ENCODE measurements at regions not wholly inside any gene's neighbourhood (a gene's known extent, or its start where the extent isn't known, plus 50 kb on each side); places are given as distances from the start of the nearest gene placed in this dataset.

DNA sequence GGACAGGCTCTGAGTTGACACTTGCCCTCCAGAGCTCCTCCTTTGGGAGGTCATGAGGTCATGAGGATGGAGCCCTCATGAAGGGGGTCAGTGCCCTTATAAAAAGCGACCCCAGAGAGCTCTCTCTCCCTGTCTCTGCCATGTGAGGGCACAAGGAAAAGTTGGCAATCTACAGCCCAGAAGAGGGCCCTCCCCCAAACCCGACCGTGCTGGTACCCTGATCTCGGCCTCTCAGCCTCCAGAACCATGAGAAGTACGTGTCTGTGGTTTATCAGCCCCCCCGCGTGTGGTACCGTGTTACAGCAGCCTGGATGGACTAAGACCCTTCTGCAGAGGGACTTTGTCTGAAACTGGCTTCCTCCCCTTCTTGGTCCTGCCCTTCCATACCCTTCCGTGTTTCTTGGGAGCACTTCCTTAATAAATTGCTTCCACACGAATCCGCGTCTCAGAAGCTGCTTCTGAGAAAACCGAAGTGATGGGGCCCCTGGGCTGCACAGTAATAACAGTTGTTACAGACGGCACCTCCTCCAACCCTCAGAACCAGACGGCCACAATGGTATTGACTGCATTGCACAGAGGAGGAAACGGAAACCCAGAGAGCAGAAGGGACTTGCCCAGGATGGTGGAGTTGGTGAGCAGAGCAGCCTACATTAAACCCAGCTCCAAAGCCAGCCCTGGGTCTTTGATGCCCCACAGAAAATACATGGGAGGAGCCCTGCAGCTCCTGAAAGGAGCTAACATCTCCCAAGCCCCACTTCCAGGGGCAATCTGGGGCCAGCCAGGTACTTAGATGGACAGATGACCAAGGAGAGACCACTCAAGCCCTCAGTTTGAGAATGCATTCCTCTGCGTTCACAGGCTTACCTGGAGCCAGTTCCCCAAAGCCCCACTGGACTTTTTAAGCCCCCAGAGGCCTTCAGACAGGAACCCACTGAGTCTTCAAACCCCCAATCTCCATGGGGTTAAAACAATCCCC, 242.7 kb downstream of the BCOR start:
- DNase-seq (ENCODE audit: low spot score): no peak

DNA sequence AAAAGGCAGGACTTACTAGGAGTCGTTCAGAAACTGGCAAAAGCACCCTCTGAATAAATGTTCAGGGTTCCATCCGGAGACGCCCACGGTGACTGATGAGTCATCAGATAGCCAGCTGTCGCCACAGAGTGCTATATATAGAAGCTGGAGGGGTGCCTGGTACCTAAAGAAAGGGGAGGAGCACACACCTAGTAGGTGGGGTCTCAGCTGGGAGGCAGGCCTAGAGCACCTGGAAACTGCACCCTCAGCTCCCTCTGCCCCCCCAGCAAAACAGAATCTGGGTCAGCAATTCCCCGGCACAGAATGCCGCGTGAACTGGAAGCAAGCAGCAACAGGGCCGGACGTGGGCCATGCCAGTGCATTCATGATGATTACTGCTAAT, 242.0 kb downstream of the BCOR start:
- DNase-seq (ENCODE audit: low spot score): no peak

DNA sequence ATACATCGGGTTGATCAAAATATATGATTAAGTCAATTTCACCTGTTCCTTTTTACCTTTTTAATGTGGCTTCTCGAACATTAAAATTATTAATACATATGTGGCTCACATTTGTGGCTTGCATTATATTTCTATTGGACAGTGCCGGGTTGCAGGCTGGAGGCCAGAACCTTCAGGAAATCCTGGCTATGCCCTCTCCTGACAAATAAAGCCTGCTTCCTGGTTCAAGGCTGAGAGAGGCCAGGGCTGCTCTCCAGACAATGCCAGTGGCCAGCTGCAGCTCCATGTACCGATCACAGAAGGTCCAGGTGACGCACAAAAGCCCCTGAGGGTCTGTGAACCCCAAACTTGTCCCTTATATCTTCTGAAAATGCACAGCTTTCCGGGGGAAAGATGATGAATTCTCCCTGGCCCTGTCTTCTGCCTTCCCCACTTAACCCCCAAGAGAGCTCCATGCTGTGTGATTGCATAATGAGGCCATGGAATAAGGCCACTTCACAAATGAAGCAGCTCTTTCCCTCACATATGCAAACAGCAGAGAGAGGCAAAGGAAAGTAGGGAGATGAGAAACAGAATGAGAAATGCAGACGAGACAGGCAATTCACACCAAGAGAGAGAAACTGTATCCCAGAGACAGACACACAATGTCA, 241.2 kb downstream of the BCOR start:
- DNase-seq (ENCODE audit: low spot score): no peak

DNA sequence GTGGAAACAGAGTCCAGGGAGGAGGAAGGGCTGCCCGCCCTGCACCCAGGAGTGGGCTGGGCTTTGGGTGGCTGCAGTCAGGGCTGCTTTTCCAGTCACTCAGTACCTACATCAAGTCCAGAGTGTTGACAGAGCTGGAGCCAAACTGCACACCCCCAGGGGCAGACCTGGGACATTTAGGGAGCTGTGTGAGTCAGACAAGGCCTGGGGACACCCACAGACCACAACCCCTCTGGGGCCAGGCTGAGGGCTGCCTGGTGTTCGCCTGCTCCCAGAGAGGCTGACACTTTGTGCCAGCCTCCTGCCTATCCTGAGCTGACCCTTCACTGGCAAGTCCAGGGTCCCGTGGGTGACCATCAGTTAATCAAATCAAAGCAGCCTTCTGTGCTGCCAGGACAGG, 240.0 kb downstream of the BCOR start:
- DNase-seq (ENCODE audit: low spot score): no peak

DNA sequence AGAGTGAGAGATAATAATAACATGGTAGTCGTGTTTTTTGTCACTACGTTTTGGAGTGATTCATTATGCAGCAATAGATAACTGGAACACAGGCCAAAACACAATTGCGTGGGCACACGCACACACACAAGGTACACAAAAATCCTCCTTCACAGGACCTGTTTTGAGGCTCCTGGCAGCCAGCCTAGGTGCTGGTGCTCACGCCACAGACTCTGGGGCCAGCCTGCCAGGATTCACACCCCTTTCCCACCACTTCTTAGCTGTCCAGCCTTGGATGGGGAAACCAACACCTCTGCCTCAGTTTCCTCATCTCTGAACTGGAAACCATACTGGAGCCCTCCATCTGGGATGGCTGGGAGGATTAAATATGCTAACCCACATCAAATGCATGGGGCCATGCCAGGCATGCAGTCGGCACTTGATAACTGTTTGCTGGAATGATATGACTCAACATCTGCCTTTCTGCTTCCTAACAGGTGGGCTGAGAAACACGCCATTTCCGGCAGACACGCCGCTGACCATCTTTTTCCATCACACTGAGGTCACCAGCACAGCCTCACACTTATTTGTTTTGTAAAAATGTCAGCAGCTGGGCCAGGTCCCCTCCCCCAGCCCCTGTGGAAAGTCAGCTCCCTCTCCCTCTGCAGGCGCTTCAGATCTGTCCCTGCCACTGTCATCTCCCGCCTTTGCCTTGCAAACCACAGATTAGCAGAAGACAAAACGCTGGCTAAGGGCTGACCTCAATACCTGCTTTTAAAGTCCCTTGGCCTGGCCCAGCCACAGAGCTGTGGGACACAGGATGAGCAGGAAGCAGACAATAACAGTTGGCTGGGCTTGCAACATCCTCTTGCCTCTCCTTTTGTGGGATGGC, 237.5 kb downstream of the BCOR start:
- DNase-seq (ENCODE audit: low spot score): no peak

DNA sequence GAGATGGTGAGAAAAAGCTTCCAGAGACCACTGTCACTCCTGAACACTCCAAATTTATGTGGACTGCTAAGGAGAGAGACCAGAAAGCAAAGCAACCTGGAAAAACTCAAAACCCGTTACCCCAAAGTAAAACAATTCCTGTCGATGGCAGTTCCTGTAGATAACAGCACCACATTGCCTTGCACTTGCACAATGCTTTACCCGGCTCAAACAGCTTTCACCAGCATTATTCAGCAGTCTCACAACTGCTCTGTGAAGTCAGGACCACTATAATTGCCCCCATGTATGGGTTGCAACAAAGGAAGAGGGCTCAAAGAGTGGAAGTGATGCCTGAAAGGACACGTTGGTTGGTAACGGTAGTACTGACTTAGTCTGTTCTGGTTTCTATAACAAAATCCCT, 234.8 kb downstream of the BCOR start:
- no peak for DNase-seq (ENCODE audit: low spot score)

DNA sequence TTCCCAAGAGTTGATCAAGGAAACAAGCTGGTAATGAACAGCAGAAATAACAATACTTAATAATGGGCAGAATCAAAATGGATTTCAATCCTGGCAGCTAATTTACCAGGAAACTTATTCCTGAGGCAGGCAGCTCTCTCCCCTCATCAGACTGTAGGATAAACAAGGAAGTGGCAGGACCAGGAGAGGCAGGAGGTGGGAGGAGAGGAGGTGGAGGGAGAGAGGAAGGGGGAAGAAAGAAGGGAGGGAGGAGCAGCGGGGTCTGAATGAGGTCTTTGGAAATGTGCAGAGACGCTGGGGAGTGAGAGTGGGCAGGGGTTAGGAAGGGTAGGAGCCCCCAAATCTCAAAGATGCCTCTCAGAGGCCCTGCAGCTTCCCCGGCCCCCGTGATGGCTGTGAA, 231.5 kb downstream of the BCOR start:
- DNase-seq (ENCODE audit: low spot score): no peak

DNA sequence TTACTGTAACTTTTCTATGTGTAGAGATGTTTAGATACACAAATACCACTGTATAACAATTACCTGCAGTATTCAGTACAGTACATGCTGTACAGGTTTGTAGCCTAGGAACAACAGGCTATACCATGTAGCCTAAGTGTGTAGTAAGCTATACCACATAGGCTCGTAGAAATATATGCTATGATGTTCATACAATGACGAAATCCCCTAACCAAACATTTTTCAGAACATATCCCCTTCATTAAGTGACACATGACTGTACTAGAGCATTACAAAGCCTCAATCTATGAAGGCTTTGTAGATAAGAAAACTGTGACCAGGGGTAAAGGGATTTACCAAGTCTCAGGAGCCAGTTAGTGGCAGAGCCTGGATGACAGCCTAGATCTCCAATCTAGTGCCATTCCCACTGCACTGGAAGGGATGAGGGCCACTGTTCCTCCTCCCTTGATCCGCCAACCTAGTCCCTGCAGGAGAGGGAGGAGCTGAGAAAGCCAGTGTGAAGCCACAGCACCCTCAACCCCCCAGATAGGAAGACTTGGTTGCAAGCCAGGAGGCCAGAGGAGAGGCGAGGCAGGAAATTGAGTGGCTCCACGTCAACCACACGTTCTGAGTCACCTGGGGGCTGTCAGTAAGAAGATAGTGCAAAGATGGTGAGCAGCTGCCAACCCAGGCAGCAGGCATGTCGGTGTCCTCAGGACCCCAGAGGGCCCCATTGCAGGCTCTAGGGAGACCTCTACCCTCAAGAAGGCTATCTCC, 227.7 kb downstream of the BCOR start:
- DNase-seq (ENCODE audit: low spot score): no peak

DNA sequence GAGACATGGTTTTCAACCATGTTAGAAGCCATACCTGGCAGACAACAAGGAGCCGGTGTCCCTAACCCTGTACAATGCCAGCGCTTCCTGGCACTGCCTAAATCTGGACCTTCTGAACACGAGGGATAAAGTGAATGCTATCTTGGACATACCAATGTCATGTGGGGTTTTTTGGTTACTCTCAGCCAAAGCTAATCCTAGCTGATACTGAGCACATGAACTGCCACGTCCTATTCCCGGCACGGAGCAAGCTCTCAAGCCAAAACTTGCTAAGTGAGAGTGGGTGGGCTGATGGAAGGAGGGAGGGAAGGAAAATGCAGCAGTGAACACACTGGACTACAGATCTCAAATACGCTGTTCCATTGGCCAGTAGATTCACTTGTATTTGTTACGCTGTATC, 226.1 kb downstream of the BCOR start:
- DNase-seq (ENCODE audit: low spot score): no peak

DNA sequence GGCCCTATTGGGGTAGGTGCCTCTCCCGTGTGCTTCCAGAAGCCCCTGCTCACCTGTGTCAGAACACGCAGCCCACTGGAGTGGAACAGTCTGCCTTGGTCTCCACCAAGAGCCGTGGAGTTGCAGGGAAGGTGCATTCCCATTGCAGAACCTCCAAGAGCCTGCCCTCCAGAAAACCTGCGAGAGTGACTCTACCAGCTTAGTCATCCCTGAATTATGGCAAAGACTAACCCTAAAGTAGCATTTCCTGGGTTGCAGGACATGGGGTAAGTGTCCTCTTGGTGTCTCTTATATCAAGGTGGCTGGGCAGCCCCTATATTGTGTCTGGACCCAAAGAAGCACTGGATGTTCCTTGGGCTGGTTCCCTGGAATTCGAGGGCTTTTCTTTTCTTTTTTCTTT, 224.6 kb downstream of the BCOR start:
- DNase-seq (ENCODE audit: low spot score): no peak

DNA sequence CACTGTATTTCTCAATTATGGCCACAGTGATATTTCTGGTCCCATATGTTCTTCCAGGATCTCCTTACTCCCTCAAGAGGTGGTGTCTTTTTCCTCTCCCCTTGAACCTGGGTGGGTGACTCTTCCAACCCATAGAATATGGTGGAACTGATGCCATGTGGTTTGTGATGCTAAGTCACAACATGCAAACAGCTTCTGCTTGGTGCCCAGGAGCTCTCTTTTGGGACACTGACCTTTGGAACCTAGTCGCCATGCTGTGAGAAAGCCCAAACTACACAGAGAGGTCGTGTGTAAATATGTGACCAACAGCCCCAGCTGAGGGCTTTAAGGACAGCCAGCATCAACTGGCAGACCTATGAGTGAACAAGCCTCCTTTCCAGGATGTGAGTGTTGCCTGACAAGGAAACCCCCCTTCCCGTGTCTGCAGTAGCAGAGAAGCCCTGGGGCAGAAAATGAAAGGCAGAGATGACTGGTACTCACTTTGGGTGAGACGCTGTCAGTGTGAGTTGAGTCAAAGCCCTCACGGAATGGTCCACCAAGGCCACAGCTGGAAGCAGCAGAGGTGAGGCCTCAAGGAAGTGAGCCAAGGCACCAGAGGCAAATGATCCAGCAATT, 223.4 kb downstream of the BCOR start:
- DNase-seq (ENCODE audit: low spot score): no peak

DNA sequence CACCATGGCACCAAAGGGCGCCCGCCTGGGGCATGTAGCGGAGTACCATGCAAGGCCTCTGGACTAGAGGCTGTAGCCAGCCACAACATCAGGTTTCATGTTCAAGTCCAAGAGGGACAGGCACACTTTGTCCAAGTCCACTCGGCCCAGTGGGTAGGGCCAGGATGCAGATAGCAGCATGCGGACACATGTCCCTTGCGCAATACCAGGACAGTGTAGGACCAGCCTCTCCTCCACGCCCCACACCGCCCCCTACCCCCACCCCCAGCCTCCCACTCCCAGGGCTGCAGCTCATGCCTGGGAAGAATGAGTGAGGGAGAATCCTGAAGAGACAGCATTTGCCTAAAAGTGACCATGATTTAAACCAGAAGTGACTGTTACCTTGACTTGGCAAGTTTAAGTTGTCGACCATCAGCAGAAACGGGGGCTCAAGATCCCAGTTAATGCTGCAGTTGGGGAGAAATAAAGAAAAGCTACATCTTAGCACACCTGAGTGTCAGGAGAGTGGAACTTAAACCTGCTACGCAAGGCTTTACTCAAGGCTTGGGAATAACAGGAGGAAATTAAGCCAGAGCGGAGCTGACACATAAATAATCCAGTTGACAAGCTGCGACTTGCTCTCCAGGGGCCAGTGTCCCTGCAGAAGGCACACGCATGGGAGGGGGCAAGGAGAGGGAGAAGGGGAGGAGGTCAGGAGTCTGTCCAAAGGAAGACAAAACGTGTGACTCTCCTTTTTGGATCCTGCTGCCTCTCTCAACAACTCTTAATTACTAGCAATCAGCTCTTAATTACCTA, 221.7 kb downstream of the BCOR start:
- DNase-seq (ENCODE audit: low spot score): no peak

DNA sequence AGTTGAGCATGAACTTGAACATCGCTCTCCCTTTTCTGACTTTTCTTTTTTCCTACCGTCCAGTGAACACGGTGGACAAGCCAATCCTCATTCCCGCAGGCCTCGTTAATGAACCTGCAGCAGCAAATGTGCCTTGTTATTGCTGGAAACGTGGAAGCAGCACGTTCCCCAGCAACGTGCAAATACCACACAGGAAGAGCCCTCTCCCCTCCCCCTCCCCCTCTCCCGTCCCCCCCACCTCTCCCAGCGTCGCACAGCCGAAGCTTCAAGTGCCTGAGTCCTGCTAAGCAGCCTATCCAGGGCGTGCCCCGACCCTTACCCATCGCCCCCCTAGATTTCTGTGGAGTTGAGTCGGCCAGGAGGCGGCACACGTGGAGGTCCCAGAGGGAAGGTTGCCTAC, 219.9 kb downstream of the BCOR start:
- no peak for DNase-seq (ENCODE audit: low spot score)

DNA sequence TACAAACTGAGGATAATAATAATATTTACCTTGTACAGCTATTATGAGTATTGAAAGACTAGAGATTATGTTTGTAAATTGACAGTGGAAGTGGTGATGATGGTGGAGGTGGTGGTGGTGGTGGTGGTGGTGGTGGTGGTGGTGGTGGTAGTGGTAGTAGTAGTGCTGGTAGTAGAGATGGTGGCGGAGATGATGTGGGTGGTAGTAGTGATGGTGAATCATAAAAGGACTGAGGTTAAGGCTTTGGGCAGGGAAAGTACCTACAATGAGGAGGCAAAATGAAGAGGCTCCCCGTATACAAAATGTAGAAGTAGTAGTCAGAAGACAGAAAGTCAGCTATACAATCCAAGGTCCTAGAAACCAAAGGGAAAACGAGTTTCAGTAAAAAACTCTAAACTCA, 214.1 kb downstream of the BCOR start:
- no peak for DNase-seq (ENCODE audit: low spot score)

DNA sequence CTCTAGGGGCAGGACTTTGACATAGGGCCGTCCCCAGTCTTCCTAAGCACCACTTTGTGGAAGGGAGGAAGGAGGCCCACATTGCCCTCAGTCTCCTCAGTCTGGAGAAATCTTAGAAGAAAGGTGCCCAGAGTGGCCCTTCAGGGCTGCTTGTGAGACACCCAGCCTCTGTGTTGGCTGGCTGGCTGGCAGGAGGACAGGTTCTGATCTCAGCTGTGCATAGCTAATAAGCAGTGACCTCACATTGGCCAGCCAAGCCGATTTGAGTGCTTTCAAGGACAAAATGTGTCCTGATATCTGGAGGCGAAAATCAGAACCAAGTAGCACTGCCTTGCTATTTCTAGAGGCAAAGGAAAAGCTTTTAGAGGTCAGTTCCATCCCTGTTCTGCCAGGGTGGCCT, 211.5 kb downstream of the BCOR start:
- DNase-seq (ENCODE audit: low spot score): peak; percentile 61

DNA sequence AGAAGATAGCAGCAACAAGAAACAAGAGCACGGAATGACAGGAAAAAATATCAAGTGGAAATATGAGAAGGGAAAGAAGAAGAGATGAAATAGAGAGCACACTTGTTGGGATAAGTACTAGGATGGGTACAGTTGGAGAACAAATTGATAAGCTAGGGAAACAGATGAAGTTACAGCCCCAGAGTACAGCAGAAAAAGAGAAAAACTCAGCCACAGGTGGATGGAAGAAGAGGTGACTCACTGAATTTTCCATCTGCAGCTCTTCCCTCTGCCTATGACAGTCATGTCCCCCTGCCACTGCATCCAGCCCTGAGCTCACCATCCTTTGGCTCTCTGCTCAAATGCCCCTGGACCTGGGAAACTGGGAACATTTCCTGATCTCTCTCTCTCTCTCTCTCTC, 209.0 kb downstream of the BCOR start:
- no peak for DNase-seq (ENCODE audit: low spot score)

DNA sequence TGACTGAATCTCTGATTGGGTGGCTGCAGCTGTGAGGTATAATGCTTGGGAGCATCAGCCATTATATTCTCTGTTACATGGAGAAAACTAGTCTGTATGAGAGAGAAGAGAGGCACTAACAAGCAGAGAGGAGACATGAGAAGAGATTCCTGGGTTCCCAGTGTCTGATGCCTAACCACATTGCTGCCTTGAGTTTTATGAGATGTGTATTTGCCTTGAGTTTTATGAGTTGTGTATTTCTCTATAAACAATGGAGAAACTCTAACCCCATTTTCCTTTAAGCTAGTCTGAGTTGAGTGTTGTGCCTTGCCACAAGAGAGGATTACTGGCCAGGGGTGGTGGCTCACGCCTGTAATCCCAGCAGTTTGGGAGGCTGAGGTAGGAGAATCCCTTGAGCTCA, 208.1 kb downstream of the BCOR start:
- no peak for DNase-seq (ENCODE audit: low spot score)

DNA sequence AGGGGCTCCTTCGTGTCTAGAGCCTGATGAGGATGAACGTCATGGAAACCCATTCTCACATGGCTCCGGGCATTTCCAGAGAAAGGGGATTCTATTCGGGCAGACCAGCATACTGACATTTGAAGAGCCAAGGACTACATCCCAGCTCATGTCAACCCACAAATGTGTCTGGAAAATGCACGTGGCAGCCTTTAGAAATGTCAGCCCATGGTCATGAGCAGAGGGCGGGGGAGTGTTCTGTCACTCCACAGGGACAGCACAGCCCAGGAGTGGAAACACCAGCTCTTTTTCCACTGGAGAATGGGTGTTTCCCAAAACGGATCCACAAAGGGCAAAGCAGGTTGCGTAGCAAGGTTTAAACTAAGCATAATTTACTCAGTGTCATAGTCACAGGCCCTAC, 207.0 kb downstream of the BCOR start:
- no peak for DNase-seq (ENCODE audit: low spot score)

DNA sequence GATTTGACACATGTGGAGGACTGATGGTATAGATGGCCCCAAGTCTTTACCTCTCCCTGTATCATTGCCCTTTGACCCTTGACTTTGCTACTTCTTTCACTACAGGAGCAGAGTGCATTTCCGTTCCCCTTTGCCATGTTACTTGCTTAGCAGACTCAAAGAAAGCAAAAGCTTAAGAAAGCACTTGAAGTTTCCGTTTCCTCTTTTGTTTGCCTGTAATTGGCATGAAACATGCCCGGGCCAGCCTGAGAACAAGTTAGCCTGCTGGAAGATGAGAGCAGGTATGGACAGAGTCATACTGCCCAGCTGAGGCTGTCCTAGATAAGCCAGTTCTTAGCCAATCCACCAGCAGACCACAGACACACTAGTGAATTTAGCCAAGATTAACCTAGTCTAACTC, 206.0 kb downstream of the BCOR start:
- no peak for DNase-seq (ENCODE audit: low spot score)
